ENCODE measurements at regions not wholly inside any gene's neighbourhood (a gene's known extent, or its start where the extent isn't known, plus 50 kb on each side); places are given as distances from the start of the nearest gene placed in this dataset.

- TF ChIP-seq CTCF (IDR thresholded peaks at IDR 0.05; ENCODE audit: low read depth, low read length, missing input control) (no peak), YY1 (IDR thresholded peaks at IDR 0.05) (no peak), MAX (IDR thresholded peaks at IDR 0.05) (no peak), RAD21 (IDR thresholded peaks at IDR 0.05) (no peak), TAF1 (conservative IDR thresholded peaks at IDR 0.05) (no peak), GABPA (IDR thresholded peaks at IDR 0.05 in 1 of 2, conservative IDR thresholded peaks at IDR 0.05 in 1 of 2) (no peak), HNF4G (IDR thresholded peaks at IDR 0.05) (no peak), JUND (IDR thresholded peaks at IDR 0.05) (no peak), RXRA (IDR thresholded peaks at IDR 0.05) (no peak), SP1 (IDR thresholded peaks at IDR 0.05) (no peak), FOXA1 (IDR thresholded peaks at IDR 0.05) (no peak), ZBTB33 (IDR thresholded peaks at IDR 0.05) (no peak)
- TF ChIP-seq, protein P1, sequence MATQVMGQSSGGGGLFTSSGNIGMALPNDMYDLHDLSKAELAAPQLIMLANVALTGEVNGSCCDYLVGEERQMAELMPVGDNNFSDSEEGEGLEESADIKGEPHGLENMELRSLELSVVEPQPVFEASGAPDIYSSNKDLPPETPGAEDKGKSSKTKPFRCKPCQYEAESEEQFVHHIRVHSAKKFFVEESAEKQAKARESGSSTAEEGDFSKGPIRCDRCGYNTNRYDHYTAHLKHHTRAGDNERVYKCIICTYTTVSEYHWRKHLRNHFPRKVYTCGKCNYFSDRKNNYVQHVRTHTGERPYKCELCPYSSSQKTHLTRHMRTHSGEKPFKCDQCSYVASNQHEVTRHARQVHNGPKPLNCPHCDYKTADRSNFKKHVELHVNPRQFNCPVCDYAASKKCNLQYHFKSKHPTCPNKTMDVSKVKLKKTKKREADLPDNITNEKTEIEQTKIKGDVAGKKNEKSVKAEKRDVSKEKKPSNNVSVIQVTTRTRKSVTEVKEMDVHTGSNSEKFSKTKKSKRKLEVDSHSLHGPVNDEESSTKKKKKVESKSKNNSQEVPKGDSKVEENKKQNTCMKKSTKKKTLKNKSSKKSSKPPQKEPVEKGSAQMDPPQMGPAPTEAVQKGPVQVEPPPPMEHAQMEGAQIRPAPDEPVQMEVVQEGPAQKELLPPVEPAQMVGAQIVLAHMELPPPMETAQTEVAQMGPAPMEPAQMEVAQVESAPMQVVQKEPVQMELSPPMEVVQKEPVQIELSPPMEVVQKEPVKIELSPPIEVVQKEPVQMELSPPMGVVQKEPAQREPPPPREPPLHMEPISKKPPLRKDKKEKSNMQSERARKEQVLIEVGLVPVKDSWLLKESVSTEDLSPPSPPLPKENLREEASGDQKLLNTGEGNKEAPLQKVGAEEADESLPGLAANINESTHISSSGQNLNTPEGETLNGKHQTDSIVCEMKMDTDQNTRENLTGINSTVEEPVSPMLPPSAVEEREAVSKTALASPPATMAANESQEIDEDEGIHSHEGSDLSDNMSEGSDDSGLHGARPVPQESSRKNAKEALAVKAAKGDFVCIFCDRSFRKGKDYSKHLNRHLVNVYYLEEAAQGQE (IDR thresholded peaks at IDR 0.05) = no peak
- TF ChIP-seq, protein P2, sequence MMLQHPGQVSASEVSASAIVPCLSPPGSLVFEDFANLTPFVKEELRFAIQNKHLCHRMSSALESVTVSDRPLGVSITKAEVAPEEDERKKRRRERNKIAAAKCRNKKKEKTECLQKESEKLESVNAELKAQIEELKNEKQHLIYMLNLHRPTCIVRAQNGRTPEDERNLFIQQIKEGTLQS (IDR thresholded peaks at IDR 0.05) = no peak
Measured at GRCh38 chr5:115684513-115685037, 58.7 kb upstream of the TMED7 start.
